ENCODE measurements at regions not wholly inside any gene's neighbourhood (a gene's known extent, or its start where the extent isn't known, plus 50 kb on each side); places are given as distances from the start of the nearest gene placed in this dataset.

DNA sequence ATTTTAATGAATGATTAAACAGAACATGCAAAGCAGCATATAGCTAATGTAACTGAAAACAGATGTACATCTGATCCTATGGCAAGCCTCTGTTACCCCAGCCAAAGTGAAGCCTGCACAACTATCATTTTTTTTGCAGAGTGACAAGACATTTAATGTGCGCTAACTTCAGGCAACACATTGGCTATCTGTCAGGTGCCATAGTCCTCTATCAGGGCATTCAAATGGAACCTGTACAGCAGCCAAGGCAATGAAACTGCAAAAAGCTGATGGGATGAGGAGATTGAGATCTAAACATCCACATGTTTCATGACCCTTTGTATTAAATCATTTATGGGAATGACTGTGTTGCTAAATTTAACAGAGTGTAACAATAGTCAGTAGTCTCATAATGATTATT, 1088.5 kb upstream of the TMEM132C start:
- Histone ChIP-seq H3K27ac (ENCODE audit: insufficient read depth, low read depth, low read length) (no peak overlapping the region), H2AFZ (ENCODE audit: low read depth, low read length) (no peak overlapping the region), H3K9me3 (replicated peaks; ENCODE audit: control insufficient read depth, insufficient read depth, low read length) (peaks cover 5% of the 10 kb centered on the region), H3K4me1 (ENCODE audit: control insufficient read depth, extremely low read depth, insufficient read depth, low read length) (no peaks in the 10 kb centered on the region), H3K36me3 (ENCODE audit: control insufficient read depth in 2 of 2, extremely low read depth in 1 of 2, insufficient read depth in 2 of 2, low read length in 2 of 2) (no peaks in the 10 kb centered on the region), H4K20me1 (replicated peaks; ENCODE audit: control insufficient read depth, extremely low read depth, insufficient read depth, low read length) (no peaks in the 10 kb centered on the region), H3K79me2 (ENCODE audit: control insufficient read depth, insufficient read depth, low read length) (no peaks in the 10 kb centered on the region), H3K4me3 (replicated peaks in 1 of 3; ENCODE audit: insufficient read depth in 1 of 3, low read depth in 1 of 3, low read length in 3 of 3) (no peak overlapping the region), H3K9me1 (replicated peaks; ENCODE audit: control insufficient read depth, extremely low read depth, insufficient read depth, low read length) (no peaks in the 10 kb centered on the region), H3K27me3 (ENCODE audit: control insufficient read depth in 2 of 2, insufficient read depth in 2 of 2, low read length in 2 of 2) (no peaks in the 10 kb centered on the region), H3K4me2 (ENCODE audit: insufficient read depth, low read length) (no peak overlapping the region), H3K9ac (replicated peaks; ENCODE audit: extremely low read depth, insufficient read depth, low read length) (no peak overlapping the region)
- FAIRE-seq, result no peak
- intact Hi-C loops (cut with micrococcal nuclease), result no loop called here
- no TSS peak for BruUV-seq (replicated peaks)
- DNase-seq (ENCODE audit: low read depth, low spot score), result no peak
- TF ChIP-seq POLR2A (IDR thresholded peaks at IDR 0.05; ENCODE audit: low read depth, low read length) (no peak), GATA2 (IDR thresholded peaks at IDR 0.05; ENCODE audit: insufficient read depth, insufficient read length, low read depth, low read length) (no peak), POLR2AphosphoS5 (IDR thresholded peaks at IDR 0.05; ENCODE audit: insufficient read depth, low read depth, low read length) (no peak), EZH2 (IDR thresholded peaks at IDR 0.05; ENCODE audit: borderline replicate concordance, low read depth, low read length, severe bottlenecking) (no peak), JUN (IDR thresholded peaks at IDR 0.05; ENCODE audit: borderline replicate concordance, insufficient read depth, insufficient read length, low read depth) (no peak), FOS (IDR thresholded peaks at IDR 0.05; ENCODE audit: borderline replicate concordance, insufficient read depth, low read length) (no peak)
- CTCF ChIA-PET, result no interaction called here
- dilution Hi-C loops (cut with MboI; ENCODE audit: extremely low pct_ligation_motif_present, low sequenced_read_pairs), result no loop called here
- POLR2A ChIA-PET, result no interaction called here

DNA sequence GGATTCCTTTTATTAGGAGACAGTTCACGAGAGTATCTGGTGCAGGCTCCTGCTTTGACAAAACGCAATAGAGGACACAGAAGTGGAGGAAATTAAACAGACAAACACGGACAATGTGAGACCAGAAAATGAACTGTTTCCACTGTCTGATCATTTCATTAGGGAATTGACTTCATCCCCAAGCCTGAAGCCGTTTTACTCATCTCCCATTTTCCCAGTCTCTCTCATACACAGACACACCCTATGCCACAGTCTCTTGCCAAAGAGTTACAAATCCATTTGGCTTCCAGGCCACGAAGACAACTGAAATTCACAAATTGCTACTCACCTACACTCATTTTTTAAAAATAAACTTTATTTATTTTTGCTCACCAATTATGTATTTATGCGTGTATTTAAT, 1087.8 kb upstream of the TMEM132C start:
- TF ChIP-seq POLR2A (IDR thresholded peaks at IDR 0.05; ENCODE audit: low read depth, low read length) (no peak), JUN (IDR thresholded peaks at IDR 0.05; ENCODE audit: borderline replicate concordance, insufficient read depth, insufficient read length, low read depth) (no peak), GATA2 (IDR thresholded peaks at IDR 0.05; ENCODE audit: insufficient read depth, insufficient read length, low read depth, low read length) (no peak), FOS (IDR thresholded peaks at IDR 0.05; ENCODE audit: borderline replicate concordance, insufficient read depth, low read length) (no peak), EZH2 (IDR thresholded peaks at IDR 0.05; ENCODE audit: borderline replicate concordance, low read depth, low read length, severe bottlenecking) (no peak), POLR2AphosphoS5 (IDR thresholded peaks at IDR 0.05; ENCODE audit: insufficient read depth, low read depth, low read length) (no peak), MYC (IDR thresholded peaks at IDR 0.05; ENCODE audit: low read depth, low read length) (no peak)
- TF ChIP-seq, protein P1, sequence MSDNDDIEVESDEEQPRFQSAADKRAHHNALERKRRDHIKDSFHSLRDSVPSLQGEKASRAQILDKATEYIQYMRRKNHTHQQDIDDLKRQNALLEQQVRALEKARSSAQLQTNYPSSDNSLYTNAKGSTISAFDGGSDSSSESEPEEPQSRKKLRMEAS (IDR thresholded peaks at IDR 0.05; ENCODE audit: insufficient read depth, insufficient read length), result no peak
- TF ChIP-seq, protein P2, sequence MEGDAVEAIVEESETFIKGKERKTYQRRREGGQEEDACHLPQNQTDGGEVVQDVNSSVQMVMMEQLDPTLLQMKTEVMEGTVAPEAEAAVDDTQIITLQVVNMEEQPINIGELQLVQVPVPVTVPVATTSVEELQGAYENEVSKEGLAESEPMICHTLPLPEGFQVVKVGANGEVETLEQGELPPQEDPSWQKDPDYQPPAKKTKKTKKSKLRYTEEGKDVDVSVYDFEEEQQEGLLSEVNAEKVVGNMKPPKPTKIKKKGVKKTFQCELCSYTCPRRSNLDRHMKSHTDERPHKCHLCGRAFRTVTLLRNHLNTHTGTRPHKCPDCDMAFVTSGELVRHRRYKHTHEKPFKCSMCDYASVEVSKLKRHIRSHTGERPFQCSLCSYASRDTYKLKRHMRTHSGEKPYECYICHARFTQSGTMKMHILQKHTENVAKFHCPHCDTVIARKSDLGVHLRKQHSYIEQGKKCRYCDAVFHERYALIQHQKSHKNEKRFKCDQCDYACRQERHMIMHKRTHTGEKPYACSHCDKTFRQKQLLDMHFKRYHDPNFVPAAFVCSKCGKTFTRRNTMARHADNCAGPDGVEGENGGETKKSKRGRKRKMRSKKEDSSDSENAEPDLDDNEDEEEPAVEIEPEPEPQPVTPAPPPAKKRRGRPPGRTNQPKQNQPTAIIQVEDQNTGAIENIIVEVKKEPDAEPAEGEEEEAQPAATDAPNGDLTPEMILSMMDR (IDR thresholded peaks at IDR 0.05; ENCODE audit: extremely low read depth in 1 of 2, insufficient read depth in 1 of 2, low read depth in 1 of 2, low read length in 2 of 2), result no peak
- H3K4me3 ChIP-seq (replicated peaks in 1 of 3; ENCODE audit: insufficient read depth in 1 of 3, low read depth in 1 of 3, low read length in 3 of 3), result no peak overlapping the region
- peaks cover 5% of the 10 kb centered on the region for H3K9me3 ChIP-seq (replicated peaks; ENCODE audit: control insufficient read depth, insufficient read depth, low read length)
- no TSS peak for BruUV-seq (replicated peaks)
- H3K36me3 ChIP-seq (ENCODE audit: control insufficient read depth in 2 of 2, extremely low read depth in 1 of 2, insufficient read depth in 2 of 2, low read length in 2 of 2), result no peaks in the 10 kb centered on the region
- FAIRE-seq (no peak), DNase-seq (ENCODE audit: low read depth, low spot score) (no peak)
- no peak overlapping the region for H3K4me2 ChIP-seq (ENCODE audit: insufficient read depth, low read length)
- H4K20me1 ChIP-seq (replicated peaks; ENCODE audit: control insufficient read depth, extremely low read depth, insufficient read depth, low read length), result no peaks in the 10 kb centered on the region
- CTCF ChIA-PET, result no interaction called here
- H3K27me3 ChIP-seq (ENCODE audit: control insufficient read depth in 2 of 2, insufficient read depth in 2 of 2, low read length in 2 of 2), result no peaks in the 10 kb centered on the region
- POLR2A ChIA-PET, result no interaction called here
- intact Hi-C loops (cut with micrococcal nuclease), result no loop called here
- no peak overlapping the region for H3K9ac ChIP-seq (replicated peaks; ENCODE audit: extremely low read depth, insufficient read depth, low read length)
- no peaks in the 10 kb centered on the region for H3K4me1 ChIP-seq (ENCODE audit: control insufficient read depth, extremely low read depth, insufficient read depth, low read length)
- no peak overlapping the region for H2AFZ ChIP-seq (ENCODE audit: low read depth, low read length)
- dilution Hi-C loops (cut with MboI; ENCODE audit: extremely low pct_ligation_motif_present, low sequenced_read_pairs), result no loop called here
- no peaks in the 10 kb centered on the region for H3K79me2 ChIP-seq (ENCODE audit: control insufficient read depth, insufficient read depth, low read length)
- no peaks in the 10 kb centered on the region for H3K9me1 ChIP-seq (replicated peaks; ENCODE audit: control insufficient read depth, extremely low read depth, insufficient read depth, low read length)
- H3K27ac ChIP-seq (ENCODE audit: insufficient read depth, low read depth, low read length), result no peak overlapping the region

Measured in endothelial cell of umbilical vein (primary cell).